ENCODE measurements at regions not wholly inside any gene's neighbourhood (a gene's known extent, or its start where the extent isn't known, plus 50 kb on each side); places are given as distances from the start of the nearest gene placed in this dataset.

DNA sequence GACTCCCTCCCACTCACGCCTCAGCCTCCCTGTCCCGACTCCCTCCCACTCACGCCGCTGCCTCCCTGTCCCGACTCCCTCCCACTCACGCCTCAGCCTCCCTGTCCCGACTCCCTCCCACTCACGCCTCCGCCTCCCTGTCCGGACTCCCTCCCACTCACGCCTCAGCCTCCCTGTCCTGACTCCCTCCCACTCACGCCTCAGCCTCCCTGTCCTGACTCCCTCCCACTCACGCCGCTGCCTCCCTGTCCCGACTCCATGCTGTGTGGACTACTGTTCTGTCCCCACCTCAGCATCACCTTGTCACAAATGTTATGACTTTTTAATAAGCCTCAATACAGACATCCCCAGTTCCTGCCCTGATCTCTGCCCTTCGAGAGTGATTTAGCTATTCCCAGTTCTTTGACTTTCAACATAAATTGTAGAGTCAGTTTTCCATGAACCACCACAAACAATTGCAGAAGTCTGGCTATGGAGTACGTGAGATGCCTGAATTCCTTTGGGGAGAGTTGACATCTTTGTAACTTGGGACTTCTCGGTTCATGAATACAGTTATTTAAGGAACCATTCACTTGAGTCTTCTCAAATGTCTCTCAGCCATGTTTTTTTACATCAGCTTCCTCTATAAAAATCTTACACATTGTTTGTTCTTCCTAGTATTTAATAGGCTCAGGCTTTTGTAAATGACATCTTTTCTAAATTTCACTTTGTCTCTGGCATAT is 71.9 kb downstream of the FOXL3 start:
- no peak for DNase-seq
- peaks cover 8% of the 10 kb centered on the region for H3K4me1 Mint-ChIP-seq (ENCODE audit: low read depth, unreplicated experiment)
- intact Hi-C loops (cut with micrococcal nuclease; ENCODE audit: unreplicated experiment): no loop called here
- H3K4me3 Mint-ChIP-seq (ENCODE audit: low read depth, unreplicated experiment): peak overlapping the region; percentile 39
- H3K36me3 Mint-ChIP-seq (ENCODE audit: insufficient read depth, unreplicated experiment): no peaks in the 10 kb centered on the region
- CTCF ChIA-PET: interaction anchor here (1.2 kb wide), 1 partner anchor 11 kb away, joined by 3 read pairs; no protein-coding TSS in a partner anchor
- peaks cover 67% of the 10 kb centered on the region for H3K27me3 Mint-ChIP-seq (ENCODE audit: unreplicated experiment)
- no TSS peak for BruUV-seq (replicated peaks)
- TF ChIP-seq, protein P1, sequence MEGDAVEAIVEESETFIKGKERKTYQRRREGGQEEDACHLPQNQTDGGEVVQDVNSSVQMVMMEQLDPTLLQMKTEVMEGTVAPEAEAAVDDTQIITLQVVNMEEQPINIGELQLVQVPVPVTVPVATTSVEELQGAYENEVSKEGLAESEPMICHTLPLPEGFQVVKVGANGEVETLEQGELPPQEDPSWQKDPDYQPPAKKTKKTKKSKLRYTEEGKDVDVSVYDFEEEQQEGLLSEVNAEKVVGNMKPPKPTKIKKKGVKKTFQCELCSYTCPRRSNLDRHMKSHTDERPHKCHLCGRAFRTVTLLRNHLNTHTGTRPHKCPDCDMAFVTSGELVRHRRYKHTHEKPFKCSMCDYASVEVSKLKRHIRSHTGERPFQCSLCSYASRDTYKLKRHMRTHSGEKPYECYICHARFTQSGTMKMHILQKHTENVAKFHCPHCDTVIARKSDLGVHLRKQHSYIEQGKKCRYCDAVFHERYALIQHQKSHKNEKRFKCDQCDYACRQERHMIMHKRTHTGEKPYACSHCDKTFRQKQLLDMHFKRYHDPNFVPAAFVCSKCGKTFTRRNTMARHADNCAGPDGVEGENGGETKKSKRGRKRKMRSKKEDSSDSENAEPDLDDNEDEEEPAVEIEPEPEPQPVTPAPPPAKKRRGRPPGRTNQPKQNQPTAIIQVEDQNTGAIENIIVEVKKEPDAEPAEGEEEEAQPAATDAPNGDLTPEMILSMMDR (IDR thresholded peaks at IDR 0.05; ENCODE audit: unreplicated experiment): no peak
- no peak overlapping the region for H3K27ac Mint-ChIP-seq (ENCODE audit: unreplicated experiment)
- no peaks in the 10 kb centered on the region for H3K9me3 Mint-ChIP-seq (ENCODE audit: low read depth, unreplicated experiment)

DNA sequence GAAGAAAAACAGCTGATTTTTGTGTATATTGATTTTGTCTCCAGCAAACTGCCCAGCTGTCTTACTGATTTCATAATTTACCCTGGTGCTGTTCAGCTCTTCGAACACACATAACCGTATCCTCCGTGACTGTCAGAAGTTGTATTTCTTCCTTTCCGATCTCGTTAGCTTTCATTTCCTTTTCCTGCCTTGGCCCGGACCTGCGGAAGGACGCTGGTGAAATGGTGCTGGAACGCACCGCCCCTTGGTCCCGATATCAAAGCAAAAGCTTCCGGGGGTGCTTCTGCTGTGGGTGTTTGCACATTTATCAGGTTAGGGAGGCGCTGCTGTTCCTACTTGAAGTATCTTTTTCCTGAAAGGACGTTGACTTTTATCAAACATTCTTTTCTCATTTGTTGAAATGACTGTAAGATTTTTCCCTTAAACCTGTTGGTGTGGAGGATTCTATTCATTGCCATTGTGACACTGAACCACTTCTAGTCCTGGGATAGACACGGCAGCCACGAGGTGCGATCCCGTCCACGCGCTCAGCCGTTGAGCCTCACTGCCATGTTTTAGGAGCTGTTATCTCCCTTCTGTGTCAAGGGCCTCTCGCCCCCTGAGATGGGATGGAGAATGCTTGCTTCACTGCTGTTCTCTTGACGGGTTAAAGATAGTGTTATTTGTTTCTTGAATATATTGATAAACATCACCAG is 72.6 kb downstream of the FOXL3 start:
- TF ChIP-seq, protein P1 (IDR thresholded peaks at IDR 0.05; ENCODE audit: unreplicated experiment): no peak
- no peak overlapping the region for H3K27ac Mint-ChIP-seq (ENCODE audit: unreplicated experiment)
- peaks cover 8% of the 10 kb centered on the region for H3K4me1 Mint-ChIP-seq (ENCODE audit: low read depth, unreplicated experiment)
- BruUV-seq (replicated peaks): no TSS peak
- no peak for DNase-seq
- no peaks in the 10 kb centered on the region for H3K9me3 Mint-ChIP-seq (ENCODE audit: low read depth, unreplicated experiment)
- CTCF ChIA-PET: interaction anchor here (1.2 kb wide), 1 partner anchor 11 kb away, joined by 3 read pairs; no protein-coding TSS in a partner anchor
- H3K36me3 Mint-ChIP-seq (ENCODE audit: insufficient read depth, unreplicated experiment): no peaks in the 10 kb centered on the region
- intact Hi-C loops (cut with micrococcal nuclease; ENCODE audit: unreplicated experiment): no loop called here
- H3K27me3 Mint-ChIP-seq (ENCODE audit: unreplicated experiment): peaks cover 74% of the 10 kb centered on the region
- H3K4me3 Mint-ChIP-seq (ENCODE audit: low read depth, unreplicated experiment): peak overlapping the region; percentile 39

DNA sequence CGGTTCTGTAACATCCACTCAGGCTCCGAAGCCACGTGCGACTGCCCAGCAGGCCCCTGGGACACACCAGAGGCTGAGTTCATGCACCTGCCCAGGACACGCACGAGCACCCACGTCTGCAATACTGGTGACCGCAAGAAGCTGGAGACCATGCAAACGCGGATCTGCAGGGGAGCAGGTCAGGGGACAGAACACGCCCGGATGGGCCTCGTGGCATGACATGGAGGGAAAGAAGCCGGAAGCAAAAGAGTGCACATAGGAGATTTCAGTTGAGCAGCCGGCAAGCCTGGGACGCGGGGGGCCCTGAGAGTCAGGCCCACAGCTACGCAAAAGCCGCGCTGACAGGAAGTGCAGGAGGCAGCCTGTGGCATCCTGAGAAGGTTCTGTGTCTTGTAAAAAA is 73.7 kb downstream of the FOXL3 start:
- Mint-ChIP-seq H3K4me3 (ENCODE audit: low read depth, unreplicated experiment) (no peak overlapping the region), H3K9me3 (ENCODE audit: low read depth, unreplicated experiment) (no peaks in the 10 kb centered on the region), H3K36me3 (ENCODE audit: insufficient read depth, unreplicated experiment) (no peaks in the 10 kb centered on the region), H3K27me3 (ENCODE audit: unreplicated experiment) (peaks cover 85% of the 10 kb centered on the region), H3K4me1 (ENCODE audit: low read depth, unreplicated experiment) (peaks cover 8% of the 10 kb centered on the region), H3K27ac (ENCODE audit: unreplicated experiment) (no peak overlapping the region)
- DNase-seq: no peak
- BruUV-seq (replicated peaks): no TSS peak
- CTCF ChIA-PET: no interaction called here
- TF ChIP-seq, protein P1 (IDR thresholded peaks at IDR 0.05; ENCODE audit: unreplicated experiment): no peak
- intact Hi-C loops (cut with micrococcal nuclease; ENCODE audit: unreplicated experiment): no loop called here

DNA sequence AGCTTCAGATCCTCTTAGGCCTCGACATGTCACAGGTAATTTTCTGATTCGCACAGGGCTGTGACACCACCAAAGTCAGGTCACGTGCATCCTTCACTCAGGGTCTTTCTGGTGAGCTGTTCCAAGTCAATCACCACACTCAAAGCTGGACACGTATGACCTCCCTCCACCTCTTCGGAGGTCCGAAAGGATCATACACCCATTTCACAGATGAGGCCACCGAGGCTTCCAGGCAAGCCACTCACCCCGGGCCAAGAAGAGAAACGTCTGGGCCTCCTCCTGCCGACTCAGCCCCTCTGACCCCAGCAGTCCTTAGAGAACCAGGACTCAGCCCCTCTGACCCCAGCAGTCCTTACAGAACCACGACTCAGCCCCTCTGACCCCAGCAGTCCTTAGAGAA is 74.6 kb downstream of the FOXL3 start:
- no peak overlapping the region for H3K27ac Mint-ChIP-seq (ENCODE audit: unreplicated experiment)
- peaks cover 8% of the 10 kb centered on the region for H3K4me1 Mint-ChIP-seq (ENCODE audit: low read depth, unreplicated experiment)
- H3K9me3 Mint-ChIP-seq (ENCODE audit: low read depth, unreplicated experiment): no peaks in the 10 kb centered on the region
- CTCF ChIA-PET: no interaction called here
- H3K4me3 Mint-ChIP-seq (ENCODE audit: low read depth, unreplicated experiment): no peak overlapping the region
- peaks cover 94% of the 10 kb centered on the region for H3K27me3 Mint-ChIP-seq (ENCODE audit: unreplicated experiment)
- no peaks in the 10 kb centered on the region for H3K36me3 Mint-ChIP-seq (ENCODE audit: insufficient read depth, unreplicated experiment)
- intact Hi-C loops (cut with micrococcal nuclease; ENCODE audit: unreplicated experiment): no loop called here
- DNase-seq: no peak
- TF ChIP-seq, protein P1 (IDR thresholded peaks at IDR 0.05; ENCODE audit: unreplicated experiment): no peak
- no TSS peak for BruUV-seq (replicated peaks)
